Neural progenitor cell (in vitro differentiated cells): ENCODE measurements at regions not wholly inside any gene's neighbourhood (a gene's known extent, or its start where the extent isn't known, plus 50 kb on each side); places are given as distances from the start of the nearest gene placed in this dataset.

Experiments
- CTCF ChIP-seq: fragments of 200-600 bp; sonication (generic); IDR thresholded peaks from 2 replicates; pipeline ENCODE4 v1.5.1; 2017; ENCODE audit warnings: antibody characterized with exemption, mild to moderate bottlenecking
- EZH2phosphoT487 ChIP-seq: fragments of 200-600 bp; sonication (generic); IDR thresholded peaks from 2 replicates; pipeline ENCODE4 v1.6.1; 2017; ENCODE audit warnings: antibody characterized with exemption

- no peak for TF ChIP-seq EZH2phosphoT487
- TF ChIP-seq CTCF = no peak
These were observed 201.8 kb upstream of the TPM1 start for GRCh38 chr15:62840526-62841268.
